ENCODE measurements at regions not wholly inside any gene's neighbourhood (a gene's known extent, or its start where the extent isn't known, plus 50 kb on each side); places are given as distances from the start of the nearest gene placed in this dataset.
"Not testable (repeated sequence)": the region's sequence is repeated elsewhere in the genome, so short reads cannot be mapped to it uniquely, and the experiment has no call there.

- H3K9ac ChIP-seq (ENCODE audit: low read length) = no peak overlapping the region
- no peaks in the 10 kb centered on the region for H3K9me2 ChIP-seq (ENCODE audit: insufficient read depth, low read length)
- no peak overlapping the region for H2AFZ ChIP-seq (ENCODE audit: low read depth, low read length)
These were observed 466.8 kb upstream of the CAMK1G start for GRCh38 chr1:209116705-209117104.

GRCh38 chr1:209123601-209124000, 459.9 kb upstream of the CAMK1G start:
- Histone ChIP-seq H3K36me3 (ENCODE audit: insufficient read depth, low read length) (no peaks in the 10 kb centered on the region), H3K4me3 (ENCODE audit: low read length) (no peak overlapping the region), H3K79me2 (replicated peaks; ENCODE audit: insufficient read depth, low read length) (no peaks in the 10 kb centered on the region), H3K27ac (ENCODE audit: low read length) (no peak overlapping the region), H3K9me2 (ENCODE audit: insufficient read depth, low read length) (no peaks in the 10 kb centered on the region), H3F3A (ENCODE audit: insufficient read depth, low read length, poor library complexity, severe bottlenecking) (no peaks in the 10 kb centered on the region), H4K20me1 (ENCODE audit: insufficient read depth) (no peaks in the 10 kb centered on the region), H3K9me3 (ENCODE audit: low read length) (no peaks in the 10 kb centered on the region), H3K9ac (ENCODE audit: low read length) (no peak overlapping the region), H2AFZ (ENCODE audit: low read depth, low read length) (no peak overlapping the region), H3K27me3 (ENCODE audit: insufficient read depth, low read depth, low read length) (no peaks in the 10 kb centered on the region), H3K4me2 (ENCODE audit: low read length) (no peak overlapping the region)
- TF ChIP-seq SMC3 (conservative IDR thresholded peaks at IDR 0.05; ENCODE audit: poor library complexity) (no peak), MXI1 (conservative IDR thresholded peaks at IDR 0.05; ENCODE audit: poor library complexity, severe bottlenecking) (no peak), EP300 (conservative IDR thresholded peaks at IDR 0.05; ENCODE audit: poor library complexity, severe bottlenecking) (no peak), CTCF (IDR thresholded peaks at IDR 0.05; ENCODE audit: poor library complexity, severe bottlenecking) (no peak)

More at GRCh38 chr1:209116705-209117104, 466.8 kb upstream of the CAMK1G start:
- H3K27ac ChIP-seq (ENCODE audit: low read length) = no peak overlapping the region
- H3K27me3 ChIP-seq (ENCODE audit: insufficient read depth, low read depth, low read length) = no peaks in the 10 kb centered on the region
- H3K79me2 ChIP-seq (replicated peaks; ENCODE audit: insufficient read depth, low read length) = no peaks in the 10 kb centered on the region
- no peak overlapping the region for H3K4me2 ChIP-seq (ENCODE audit: low read length)
- H3K36me3 ChIP-seq (ENCODE audit: insufficient read depth, low read length) = no peaks in the 10 kb centered on the region
- H3K9me3 ChIP-seq (ENCODE audit: low read length) = no peaks in the 10 kb centered on the region
- no peak overlapping the region for H3K4me3 ChIP-seq (ENCODE audit: low read length)
- H3F3A ChIP-seq (ENCODE audit: insufficient read depth, low read length, poor library complexity, severe bottlenecking) = no peaks in the 10 kb centered on the region
- no peaks in the 10 kb centered on the region for H4K20me1 ChIP-seq (ENCODE audit: insufficient read depth)
- TF ChIP-seq RAD21 (conservative IDR thresholded peaks at IDR 0.05) (no peak), EP300 (conservative IDR thresholded peaks at IDR 0.05; ENCODE audit: poor library complexity, severe bottlenecking) (no peak), TAF1 (IDR thresholded peaks at IDR 0.05; ENCODE audit: low read depth) (no peak), SMC3 (conservative IDR thresholded peaks at IDR 0.05; ENCODE audit: poor library complexity) (no peak), CTCF (IDR thresholded peaks at IDR 0.05; ENCODE audit: poor library complexity, severe bottlenecking) (no peak), MXI1 (conservative IDR thresholded peaks at IDR 0.05; ENCODE audit: poor library complexity, severe bottlenecking) (no peak), POLR2AphosphoS5 (IDR thresholded peaks at IDR 0.05) (no peak), REST (IDR thresholded peaks at IDR 0.05; ENCODE audit: borderline replicate concordance) (no peak), EZH2 (IDR thresholded peaks at IDR 0.05; ENCODE audit: borderline replicate concordance, insufficient read depth, low read length, poor library complexity, severe bottlenecking) (no peak)

- H3K9ac ChIP-seq (ENCODE audit: low read length); H3K36me3 ChIP-seq (ENCODE audit: insufficient read depth, low read length); H4K20me1 ChIP-seq (ENCODE audit: insufficient read depth); H3K4me2 ChIP-seq (ENCODE audit: low read length); H3K4me3 ChIP-seq (ENCODE audit: low read length); H3K79me2 ChIP-seq (replicated peaks; ENCODE audit: insufficient read depth, low read length); H3F3A ChIP-seq (ENCODE audit: insufficient read depth, low read length, poor library complexity, severe bottlenecking); H3K9me3 ChIP-seq (ENCODE audit: low read length); H2AFZ ChIP-seq (ENCODE audit: low read depth, low read length); H3K27me3 ChIP-seq (ENCODE audit: insufficient read depth, low read depth, low read length); H3K9me2 ChIP-seq (ENCODE audit: insufficient read depth, low read length); H3K27ac ChIP-seq (ENCODE audit: low read length): not testable (repeated sequence)
These were observed 454.4 kb upstream of the CAMK1G start for GRCh38 chr1:209129091-209129490.
